Testis (tissue), 2 donors: ENCODE measurements at regions not wholly inside any gene's neighbourhood (a gene's known extent, or its start where the extent isn't known, plus 50 kb on each side); places are given as distances from the start of the nearest gene placed in this dataset.

Source experiments
- CTCF ChIP-seq, 3 experiments: fragments of 450-650 bp in 2 of 3; fragments of 200-600 bp in 1 of 3; sonication (generic) in 1 of 3; IDR thresholded peaks; one replicate each; pipeline ENCODE4 v1.5.1; 2016 to 2019; ENCODE audit warnings: antibody characterized with exemption in 3 of 3, mild to moderate bottlenecking in 2 of 3, moderate library complexity in 1 of 3
- POLR2A ChIP-seq: fragments of 450-650 bp; IDR thresholded peaks from one replicate; pipeline ENCODE4 v1.6.1; 2017; ENCODE audit warnings: antibody characterized with exemption, mild to moderate bottlenecking, moderate library complexity

GRCh38 chr7:12847001-12847400, 159.6 kb downstream of the ARL4A start:
- TF ChIP-seq CTCF (IDR thresholded peaks at IDR 0.05) (no peak), POLR2A (no peak)
